Karpas-422 (cell line): ENCODE measurements at regions not wholly inside any gene's neighbourhood (a gene's known extent, or its start where the extent isn't known, plus 50 kb on each side); places are given as distances from the start of the nearest gene placed in this dataset.
A peak's percentile ranks its signal among the peaks of the same experiment; 100 is the strongest.

Source experiments
- DNase-seq: peaks from one replicate; pipeline ENCODE4 v3.0.0-alpha.2; 2015
- H2AFZ ChIP-seq: fragments of 200-600 bp; sonication (generic); 2 replicates; pipeline ENCODE4 v1.6.1; 2014; ENCODE audit warnings: antibody characterized with exemption, low read length, mixed read lengths
- H3K27ac ChIP-seq: fragments of 200-600 bp; sonication (generic); 2 replicates; pipeline ENCODE4 v1.5.1; 2014; ENCODE audit warnings: mild to moderate bottlenecking, low read length, moderate library complexity
- H3K27me3 ChIP-seq: fragments of 200-600 bp; sonication (generic); 2 replicates; pipeline ENCODE4 v1.6.1; 2014; ENCODE audit warnings: low read length, mixed read lengths
- H3K36me3 ChIP-seq: fragments of 200-600 bp; sonication (generic); 2 replicates; pipeline ENCODE4 v1.6.1; 2014; ENCODE audit warnings: low read length, mixed read lengths; ENCODE audit not compliant: insufficient read depth
- H3K4me1 ChIP-seq: fragments of 200-600 bp; sonication (generic); 2 replicates; pipeline ENCODE4 v1.6.1; 2014; ENCODE audit warnings: mild to moderate bottlenecking, low read length, mixed read lengths
- H3K4me2 ChIP-seq: fragments of 200-600 bp; sonication (generic); 2 replicates; pipeline ENCODE4 v1.6.1; 2014; ENCODE audit warnings: low read length, low read depth, mild to moderate bottlenecking; ENCODE audit not compliant: poor library complexity, severe bottlenecking
- H3K4me3 ChIP-seq: fragments of 200-600 bp; sonication (generic); 2 replicates; pipeline ENCODE4 v1.5.1; 2014; ENCODE audit warnings: mild to moderate bottlenecking, antibody characterized with exemption, low read length, mixed read lengths
- H3K79me2 ChIP-seq: fragments of 200-600 bp; sonication (generic); 2 replicates; pipeline ENCODE4 v1.6.1; 2014; ENCODE audit warnings: mild to moderate bottlenecking, low read length, mixed read lengths
- H3K9ac ChIP-seq: fragments of 200-600 bp; sonication (generic); 2 replicates; pipeline ENCODE4 v1.6.0; 2014; ENCODE audit warnings: low read length
- H3K9me2 ChIP-seq: fragments of 200-600 bp; sonication (generic), shearing (Covaris generic); replicated peaks from 2 replicates; pipeline ENCODE4 v1.6.0; 2014; ENCODE audit warnings: mild to moderate bottlenecking, low read length, moderate library complexity; ENCODE audit not compliant: insufficient read depth
- H3K9me3 ChIP-seq: fragments of 300-700, 200-600 bp; sonication (generic); 2 replicates; pipeline ENCODE4 v1.6.1; 2014; ENCODE audit warnings: low read length, mixed read lengths
- H4K20me1 ChIP-seq: fragments of 200-600 bp; sonication (generic); 2 replicates; pipeline ENCODE4 v1.6.1; 2014; ENCODE audit warnings: mild to moderate bottlenecking, antibody characterized with exemption, low read length, low read depth; ENCODE audit not compliant: insufficient read depth

GRCh38 chr4:24730256-24731001 is 64.9 kb upstream of the SOD3 start:
- H2AFZ ChIP-seq = no peak overlapping the region
- H4K20me1 ChIP-seq = no peaks in the 10 kb centered on the region
- no peaks in the 10 kb centered on the region for H3K27me3 ChIP-seq
- DNase-seq = no peak
- H3K9ac ChIP-seq = no peak overlapping the region
- H3K36me3 ChIP-seq = no peaks in the 10 kb centered on the region
- H3K4me3 ChIP-seq = no peak overlapping the region
- H3K27ac ChIP-seq = no peak overlapping the region
- H3K9me3 ChIP-seq = no peaks in the 10 kb centered on the region
- H3K9me2 ChIP-seq = no peaks in the 10 kb centered on the region
- no peaks in the 10 kb centered on the region for H3K79me2 ChIP-seq
- no peak overlapping the region for H3K4me2 ChIP-seq
- H3K4me1 ChIP-seq = peaks cover 14% of the 10 kb centered on the region

DNA sequence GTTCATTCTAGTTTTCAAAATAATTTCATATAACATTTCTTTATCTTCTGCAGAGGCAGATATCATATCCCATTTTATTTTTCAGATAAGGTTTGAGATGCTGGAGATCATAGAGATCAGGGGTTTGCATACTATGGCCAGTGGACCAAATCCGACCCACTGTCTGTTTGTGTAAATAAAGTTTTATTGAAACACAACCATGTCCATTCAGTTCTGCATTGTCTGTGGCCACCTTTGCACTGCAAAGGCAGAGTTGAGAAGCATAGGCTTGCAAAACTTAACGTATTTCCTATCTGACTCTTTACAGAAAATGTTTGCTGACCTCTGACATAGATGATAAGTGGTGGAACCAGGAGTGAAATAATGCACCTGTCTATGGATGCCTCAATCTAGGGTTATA is 63.9 kb upstream of the SOD3 start:
- Histone ChIP-seq H3K27me3 (no peaks in the 10 kb centered on the region), H3K36me3 (no peaks in the 10 kb centered on the region), H3K27ac (no peak overlapping the region), H2AFZ (no peak overlapping the region), H3K4me1 (peaks cover 14% of the 10 kb centered on the region), H3K9me3 (no peaks in the 10 kb centered on the region), H3K79me2 (no peaks in the 10 kb centered on the region), H3K4me3 (no peak overlapping the region), H3K9me2 (no peaks in the 10 kb centered on the region), H3K4me2 (no peak overlapping the region), H4K20me1 (no peaks in the 10 kb centered on the region), H3K9ac (no peak overlapping the region)
- DNase-seq = no peak

DNA sequence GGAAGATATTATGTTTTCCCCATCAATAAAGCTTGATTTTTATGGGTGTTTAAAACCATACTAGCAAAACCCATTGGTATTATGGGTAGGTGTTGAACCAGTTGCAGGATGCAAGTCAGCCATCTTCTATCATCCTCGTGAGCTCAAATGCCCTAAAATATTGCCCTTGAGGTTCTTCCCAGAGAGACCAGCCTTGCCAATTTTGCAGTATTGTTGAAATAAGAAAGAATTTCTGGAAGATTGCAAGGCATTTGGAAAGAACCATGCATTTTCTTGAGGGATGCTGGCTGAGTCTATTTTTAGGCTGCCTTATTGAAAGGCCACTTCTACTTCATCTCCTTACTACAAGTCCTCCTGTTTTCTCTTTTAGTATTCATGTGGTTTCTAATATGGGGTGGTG is 60.9 kb upstream of the SOD3 start:
- DNase-seq = no peak
- Histone ChIP-seq H3K27me3 (peaks cover 3% of the 10 kb centered on the region; the same call in 1 of the 2 replicates), H3K27ac (no peak overlapping the region), H3K9me3 (peaks cover 5% of the 10 kb centered on the region), H3K4me2 (no peak overlapping the region), H3K4me1 (peaks cover 22% of the 10 kb centered on the region), H3K9ac (no peak overlapping the region), H3K9me2 (no peaks in the 10 kb centered on the region), H3K36me3 (no peaks in the 10 kb centered on the region), H3K4me3 (no peak overlapping the region), H2AFZ (peak overlapping the region; percentile 55; the same call in 1 of the 2 replicates), H3K79me2 (no peaks in the 10 kb centered on the region), H4K20me1 (no peaks in the 10 kb centered on the region)

GRCh38 chr4:24736066-24736465 is 59.3 kb upstream of the SOD3 start:
- H3K79me2 ChIP-seq = no peaks in the 10 kb centered on the region
- H4K20me1 ChIP-seq = no peaks in the 10 kb centered on the region
- peaks cover 5% of the 10 kb centered on the region for H3K9me3 ChIP-seq
- H3K9me2 ChIP-seq = no peaks in the 10 kb centered on the region
- no peak overlapping the region for H3K4me2 ChIP-seq
- DNase-seq = peak; percentile 78
- H3K4me3 ChIP-seq = no peak overlapping the region
- no peak overlapping the region for H3K27ac ChIP-seq
- no peak overlapping the region for H2AFZ ChIP-seq
- no peak overlapping the region for H3K9ac ChIP-seq
- peaks cover 22% of the 10 kb centered on the region for H3K4me1 ChIP-seq
- peaks cover 3% of the 10 kb centered on the region; the same call in 1 of the 2 replicates for H3K27me3 ChIP-seq
- H3K36me3 ChIP-seq = no peaks in the 10 kb centered on the region

- Histone ChIP-seq H4K20me1 (no peaks in the 10 kb centered on the region), H3K27ac (no peak overlapping the region), H3K79me2 (no peaks in the 10 kb centered on the region), H3K4me2 (no peak overlapping the region), H3K4me1 (peaks cover 6% of the 10 kb centered on the region), H3K27me3 (peaks cover 3% of the 10 kb centered on the region; the same call in 1 of the 2 replicates), H3K36me3 (no peaks in the 10 kb centered on the region), H3K9me3 (peaks cover 5% of the 10 kb centered on the region), H3K9me2 (no peaks in the 10 kb centered on the region), H2AFZ (no peak overlapping the region), H3K4me3 (no peak overlapping the region), H3K9ac (no peak overlapping the region)
- no peak for DNase-seq
Observed at GRCh38 chr4:24741910-24742309, 53.5 kb upstream of the SOD3 start.

- Histone ChIP-seq H3K9me3 (peaks cover 5% of the 10 kb centered on the region), H3K27ac (no peak overlapping the region), H3K4me2 (no peak overlapping the region), H3K27me3 (peaks cover 3% of the 10 kb centered on the region; the same call in 1 of the 2 replicates), H3K4me1 (peaks cover 1% of the 10 kb centered on the region), H3K79me2 (no peaks in the 10 kb centered on the region), H3K9ac (no peak overlapping the region), H2AFZ (no peak overlapping the region), H3K9me2 (no peaks in the 10 kb centered on the region), H4K20me1 (no peaks in the 10 kb centered on the region), H3K36me3 (no peaks in the 10 kb centered on the region), H3K4me3 (no peak overlapping the region)
- no peak for DNase-seq
Observed at GRCh38 chr4:24742335-24742734, 53.0 kb upstream of the SOD3 start.

DNA sequence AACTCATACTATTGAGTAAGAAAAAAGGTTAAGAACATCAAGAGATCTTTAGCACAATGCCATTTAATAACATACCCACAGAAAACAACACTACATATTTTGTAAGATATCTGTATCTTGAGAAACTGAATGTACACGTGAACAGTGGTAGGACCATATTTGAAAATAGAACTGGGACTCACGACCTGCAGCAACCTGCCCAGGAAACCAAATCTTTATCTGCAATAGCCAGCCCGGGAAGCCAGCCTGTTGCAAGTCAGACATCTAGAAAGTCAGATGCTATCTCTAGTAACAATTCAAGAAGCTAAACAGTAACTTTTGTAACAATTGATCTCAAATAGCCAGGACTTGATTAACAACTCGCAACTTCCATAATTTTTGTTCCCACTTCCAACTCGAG is 52.6 kb upstream of the SOD3 start:
- no peak overlapping the region for H3K9ac ChIP-seq

DNA sequence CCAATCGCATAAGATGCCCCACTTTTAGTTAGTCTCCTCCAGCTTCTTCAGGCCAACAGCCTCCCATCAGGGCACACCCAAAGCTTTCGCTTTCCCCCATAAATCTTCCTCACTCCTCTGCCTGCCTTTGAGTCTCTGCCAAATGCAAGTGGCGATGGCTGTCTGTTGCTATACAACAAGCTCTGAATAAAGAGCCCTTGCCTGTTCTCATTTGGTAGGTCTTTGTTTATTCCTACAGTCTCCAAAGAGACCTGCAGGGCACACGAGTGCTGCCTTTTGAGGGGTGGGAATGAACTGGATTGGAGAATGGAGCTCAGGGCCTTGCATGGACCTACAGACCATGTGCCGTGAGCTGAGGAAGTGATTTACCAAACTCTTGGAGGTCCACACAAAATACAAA is 52.2 kb upstream of the SOD3 start:
- DNase-seq = no peak
- no peaks in the 10 kb centered on the region for H3K36me3 ChIP-seq
- H3K27me3 ChIP-seq = peaks cover 3% of the 10 kb centered on the region; the same call in 1 of the 2 replicates
- H3K4me3 ChIP-seq = no peak overlapping the region
- H3K79me2 ChIP-seq = no peaks in the 10 kb centered on the region
- H3K4me1 ChIP-seq = no peaks in the 10 kb centered on the region
- H2AFZ ChIP-seq = no peak overlapping the region
- no peaks in the 10 kb centered on the region; the same call in 1 of the 2 replicates for H3K9me3 ChIP-seq
- no peak overlapping the region for H3K4me2 ChIP-seq
- no peak overlapping the region for H3K27ac ChIP-seq
- no peaks in the 10 kb centered on the region for H4K20me1 ChIP-seq
- H3K9me2 ChIP-seq = no peaks in the 10 kb centered on the region
- H3K9ac ChIP-seq = no peak overlapping the region

More for the DNA sequence above, 52.6 kb upstream of the SOD3 start:
- Histone ChIP-seq H4K20me1 (no peaks in the 10 kb centered on the region), H3K9me2 (no peaks in the 10 kb centered on the region), H2AFZ (no peak overlapping the region), H3K9me3 (peaks cover 1% of the 10 kb centered on the region; the same call in 1 of the 2 replicates), H3K4me2 (no peak overlapping the region), H3K79me2 (no peaks in the 10 kb centered on the region), H3K4me3 (no peak overlapping the region), H3K36me3 (no peaks in the 10 kb centered on the region), H3K27ac (no peak overlapping the region), H3K27me3 (peaks cover 3% of the 10 kb centered on the region; the same call in 1 of the 2 replicates), H3K4me1 (no peaks in the 10 kb centered on the region)
- no peak for DNase-seq
